OCI-LY1 (cell line): ENCODE measurements at regions not wholly inside any gene's neighbourhood (a gene's known extent, or its start where the extent isn't known, plus 50 kb on each side); places are given as distances from the start of the nearest gene placed in this dataset.

Experiments used
- H2AFZ ChIP-seq: fragments of 200-600 bp; sonication (generic), shearing (Covaris generic); 2 replicates; pipeline ENCODE4 v1.6.0; 2014; ENCODE audit warnings: antibody characterized with exemption, mild to moderate bottlenecking, low read length
- H3F3A ChIP-seq: fragments of 200-600 bp; sonication (generic), shearing (Covaris generic); 2 replicates; pipeline ENCODE4 v1.6.0; 2014; ENCODE audit warnings: mild to moderate bottlenecking, antibody characterized with exemption, low read length, moderate library complexity; ENCODE audit not compliant: insufficient read depth
- H3K27ac ChIP-seq: fragments of 200-600 bp; sonication (generic); 2 replicates; pipeline ENCODE4 v1.5.1; 2014; ENCODE audit warnings: low read length, mixed run types, mild to moderate bottlenecking, low read depth; ENCODE audit not compliant: poor library complexity, severe bottlenecking
- H3K27me3 ChIP-seq: fragments of 200-600 bp; sonication (generic); 2 replicates; pipeline ENCODE4 v1.6.0; 2014; ENCODE audit warnings: antibody characterized with exemption, mild to moderate bottlenecking, low read length, moderate library complexity; ENCODE audit not compliant: insufficient read depth
- H3K36me3 ChIP-seq: fragments of 200-600 bp; sonication (generic); 2 replicates; pipeline ENCODE4 v1.6.1; 2014; ENCODE audit warnings: mild to moderate bottlenecking, antibody characterized with exemption, low read length, moderate library complexity, mixed read lengths; ENCODE audit not compliant: insufficient read depth
- H3K4me1 ChIP-seq: fragments of 200-600 bp; sonication (generic); 2 replicates; pipeline ENCODE4 v1.5.1; 2014; ENCODE audit warnings: mild to moderate bottlenecking, low read length, moderate library complexity; ENCODE audit not compliant: insufficient read depth, severe bottlenecking
- H3K4me2 ChIP-seq: fragments of 200-600 bp; sonication (generic), shearing (Covaris generic); 2 replicates; pipeline ENCODE4 v1.6.1; 2014; ENCODE audit warnings: low read length
- H3K4me3 ChIP-seq: fragments of 200-600 bp; sonication (generic); 2 replicates; pipeline ENCODE4 v1.5.1; 2014; ENCODE audit warnings: low read length, low read depth, mild to moderate bottlenecking, mixed read lengths; ENCODE audit not compliant: poor library complexity, severe bottlenecking
- H3K79me2 ChIP-seq: fragments of 200-600 bp; shearing (Covaris generic); 2 replicates; pipeline ENCODE4 v1.6.1; 2016; ENCODE audit warnings: mixed run types, low read length, mixed read lengths; ENCODE audit not compliant: insufficient read depth
- H3K9ac ChIP-seq: fragments of 200-600 bp; sonication (generic), shearing (Covaris generic); 2 replicates; pipeline ENCODE4 v1.6.1; 2014; ENCODE audit warnings: mild to moderate bottlenecking, low read length, mixed read lengths
- H3K9me2 ChIP-seq: fragments of 200-600 bp; sonication (generic), shearing (Covaris generic); 2 replicates; pipeline ENCODE4 v1.6.1; 2014; ENCODE audit warnings: low read depth, mild to moderate bottlenecking, low read length, mixed read lengths
- H3K9me3 ChIP-seq: fragments of 200-600 bp; shearing (Covaris generic); 2 replicates; pipeline ENCODE4 v1.6.1; 2014; ENCODE audit warnings: low read length, mixed read lengths
- H4K20me1 ChIP-seq: fragments of 200-600 bp; sonication (generic), shearing (Covaris generic); 2 replicates; pipeline ENCODE4 v1.6.0; 2016; ENCODE audit warnings: mild to moderate bottlenecking, low read length; ENCODE audit not compliant: insufficient read depth
- EZH2 ChIP-seq: fragments of 200-600 bp; sonication (generic), shearing (Covaris generic); IDR thresholded peaks from 2 replicates; pipeline ENCODE4 v1.8.0; 2017; ENCODE audit warnings: borderline replicate concordance, mixed run types, mild to moderate bottlenecking, antibody characterized with exemption, low read length, moderate library complexity, mixed read lengths
- TF ChIP-seq, protein P1 (sequence below): fragments of 200-600 bp; sonication (generic), shearing (Covaris generic); IDR thresholded peaks from 2 replicates; pipeline ENCODE4 v1.5.1; 2017; ENCODE audit warnings: mild to moderate bottlenecking, antibody characterized with exemption, low read length, moderate library complexity, mixed read lengths

DNA sequence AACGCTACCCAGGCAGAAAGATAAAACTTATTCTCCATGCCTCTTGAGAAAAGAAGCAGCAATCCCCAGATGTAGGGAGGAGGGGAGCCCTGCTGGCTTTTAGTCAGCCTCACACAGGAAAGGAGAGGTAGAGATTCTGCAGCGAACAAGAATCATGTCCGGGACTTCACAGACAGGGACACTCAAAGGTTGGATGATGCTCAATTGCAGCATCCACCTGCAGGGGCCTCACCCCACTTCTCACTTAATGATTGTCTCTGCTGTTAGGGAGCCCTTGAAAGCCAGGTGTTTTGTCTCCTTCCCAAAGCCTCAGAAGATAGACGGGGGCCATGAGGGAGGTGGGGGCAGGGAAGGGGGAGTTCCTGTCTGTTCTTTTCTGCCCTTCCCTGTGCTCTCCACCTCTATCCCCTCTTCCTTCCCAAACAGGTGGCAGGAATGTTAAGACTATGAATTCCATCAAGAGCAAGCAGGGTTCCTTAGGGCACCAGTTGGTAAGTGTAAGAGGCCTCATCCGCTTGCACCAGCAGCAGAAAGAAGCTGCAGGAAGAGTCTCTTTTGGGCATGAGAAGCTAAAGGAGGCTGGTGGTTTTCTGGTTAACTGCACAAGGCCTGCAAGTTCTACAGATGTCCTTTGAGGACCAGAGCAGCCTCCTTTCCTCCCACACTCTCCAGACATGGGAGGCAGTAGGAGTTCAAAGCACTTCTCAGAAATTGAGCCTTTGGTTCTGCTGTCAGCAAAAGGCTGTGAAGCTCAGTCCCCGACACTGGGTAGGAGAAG is 154.7 kb upstream of the TNP1 start:
- no peaks in the 10 kb centered on the region for H3F3A ChIP-seq
- no peaks in the 10 kb centered on the region for H4K20me1 ChIP-seq
- no peak overlapping the region for H2AFZ ChIP-seq
- H3K27ac ChIP-seq = no peak overlapping the region
- no peaks in the 10 kb centered on the region for H3K79me2 ChIP-seq
- no peaks in the 10 kb centered on the region for H3K9me3 ChIP-seq
- H3K4me2 ChIP-seq = no peak overlapping the region
- no peaks in the 10 kb centered on the region for H3K4me1 ChIP-seq
- no peak for TF ChIP-seq EZH2
- TF ChIP-seq, protein P1, sequence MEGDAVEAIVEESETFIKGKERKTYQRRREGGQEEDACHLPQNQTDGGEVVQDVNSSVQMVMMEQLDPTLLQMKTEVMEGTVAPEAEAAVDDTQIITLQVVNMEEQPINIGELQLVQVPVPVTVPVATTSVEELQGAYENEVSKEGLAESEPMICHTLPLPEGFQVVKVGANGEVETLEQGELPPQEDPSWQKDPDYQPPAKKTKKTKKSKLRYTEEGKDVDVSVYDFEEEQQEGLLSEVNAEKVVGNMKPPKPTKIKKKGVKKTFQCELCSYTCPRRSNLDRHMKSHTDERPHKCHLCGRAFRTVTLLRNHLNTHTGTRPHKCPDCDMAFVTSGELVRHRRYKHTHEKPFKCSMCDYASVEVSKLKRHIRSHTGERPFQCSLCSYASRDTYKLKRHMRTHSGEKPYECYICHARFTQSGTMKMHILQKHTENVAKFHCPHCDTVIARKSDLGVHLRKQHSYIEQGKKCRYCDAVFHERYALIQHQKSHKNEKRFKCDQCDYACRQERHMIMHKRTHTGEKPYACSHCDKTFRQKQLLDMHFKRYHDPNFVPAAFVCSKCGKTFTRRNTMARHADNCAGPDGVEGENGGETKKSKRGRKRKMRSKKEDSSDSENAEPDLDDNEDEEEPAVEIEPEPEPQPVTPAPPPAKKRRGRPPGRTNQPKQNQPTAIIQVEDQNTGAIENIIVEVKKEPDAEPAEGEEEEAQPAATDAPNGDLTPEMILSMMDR = no peak
- H3K27me3 ChIP-seq = no peaks in the 10 kb centered on the region
- H3K9ac ChIP-seq = no peak overlapping the region
- H3K36me3 ChIP-seq = no peaks in the 10 kb centered on the region
- no peaks in the 10 kb centered on the region for H3K9me2 ChIP-seq
- H3K4me3 ChIP-seq = no peak overlapping the region

DNA sequence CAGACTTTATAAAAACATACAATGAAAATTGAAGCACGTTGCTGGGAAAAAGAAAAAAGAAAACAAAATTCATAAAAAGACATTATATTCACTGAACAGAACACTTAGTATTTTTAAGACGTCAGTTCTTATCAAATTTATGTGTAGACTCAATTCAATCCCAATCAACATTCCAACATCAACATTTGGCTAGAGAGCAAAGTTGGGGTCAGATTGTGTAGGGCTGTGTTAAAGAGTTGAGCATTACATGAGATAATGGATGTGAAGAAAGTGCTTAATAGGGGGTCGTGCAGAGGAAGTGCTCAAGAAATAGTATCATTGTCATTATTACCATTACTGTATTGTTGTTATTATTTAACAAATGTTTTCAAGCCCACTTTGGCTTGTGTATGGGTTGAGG is 154.1 kb upstream of the TNP1 start:
- H3K36me3 ChIP-seq = no peaks in the 10 kb centered on the region
- TF ChIP-seq, protein P1 = no peak
- no peak for TF ChIP-seq EZH2
- no peak overlapping the region for H3K9ac ChIP-seq
- no peaks in the 10 kb centered on the region for H3F3A ChIP-seq
- no peak overlapping the region for H2AFZ ChIP-seq
- H3K9me2 ChIP-seq = no peaks in the 10 kb centered on the region
- H3K27me3 ChIP-seq = no peaks in the 10 kb centered on the region
- no peak overlapping the region for H3K27ac ChIP-seq
- no peaks in the 10 kb centered on the region for H3K4me1 ChIP-seq
- H3K4me2 ChIP-seq = no peak overlapping the region
- H4K20me1 ChIP-seq = no peaks in the 10 kb centered on the region
- no peaks in the 10 kb centered on the region for H3K79me2 ChIP-seq
- no peak overlapping the region for H3K4me3 ChIP-seq
- no peaks in the 10 kb centered on the region for H3K9me3 ChIP-seq

DNA sequence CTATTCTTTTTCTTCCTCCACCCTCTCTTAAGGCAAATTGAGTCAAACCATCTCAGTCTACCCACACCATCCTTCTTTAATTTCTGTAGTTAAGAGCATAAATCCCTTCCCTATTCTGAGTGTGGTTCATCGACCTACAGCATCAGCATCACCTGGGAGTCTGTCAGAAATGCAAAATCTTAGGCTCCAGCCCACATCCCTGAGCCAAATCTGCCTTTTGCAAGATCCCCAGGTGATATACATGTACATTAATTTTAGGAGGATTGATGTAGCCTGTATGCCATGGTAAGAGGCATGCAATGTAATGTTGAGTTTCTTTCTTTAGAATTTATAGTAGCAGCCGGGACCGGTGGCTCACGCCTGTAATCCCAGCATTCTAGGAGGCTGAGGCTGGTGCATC is 151.7 kb upstream of the TNP1 start:
- Histone ChIP-seq H3K4me2 (no peak overlapping the region), H3K4me3 (no peak overlapping the region), H3K36me3 (no peaks in the 10 kb centered on the region), H3K4me1 (no peaks in the 10 kb centered on the region), H3K27me3 (no peaks in the 10 kb centered on the region), H3K9ac (no peak overlapping the region), H3K9me2 (no peaks in the 10 kb centered on the region), H3K27ac (no peak overlapping the region), H2AFZ (no peak overlapping the region), H3K79me2 (no peaks in the 10 kb centered on the region), H3F3A (no peaks in the 10 kb centered on the region), H4K20me1 (no peaks in the 10 kb centered on the region), H3K9me3 (no peaks in the 10 kb centered on the region)
- TF ChIP-seq, protein P1 = no peak
- TF ChIP-seq EZH2 = no peak
